BE2C (cell line): ENCODE measurements at regions not wholly inside any gene's neighbourhood (a gene's known extent, or its start where the extent isn't known, plus 50 kb on each side); places are given as distances from the start of the nearest gene placed in this dataset.

Source experiments
- DNase-seq: peaks from one replicate; pipeline ENCODE4 v3.0.0-alpha.2; 2020
- H3K27me3 ChIP-seq: fragments of 250-450 bp; sonication (Bioruptor Pico); 2 replicates; pipeline ENCODE4 v1.5.1; 2020; ENCODE audit warnings: mild to moderate bottlenecking
- H3K36me3 ChIP-seq: fragments of 250-450 bp; sonication (Bioruptor Pico); 2 replicates; pipeline ENCODE4 v1.5.1; 2020; ENCODE audit warnings: mild to moderate bottlenecking
- H3K4me1 ChIP-seq: fragments of 250-450 bp; sonication (Bioruptor Pico); 2 replicates; pipeline ENCODE4 v1.5.1; 2020
- H3K4me3 ChIP-seq: 2 replicates; pipeline ENCODE4 v1.5.1; 2011; ENCODE audit warnings: low read depth, low read length
- H3K9me3 ChIP-seq: fragments of 250-450 bp; sonication (Bioruptor Pico); 2 replicates; pipeline ENCODE4 v1.5.1; 2020
- TF ChIP-seq, protein P1 (sequence below): IDR thresholded peaks from 2 replicates; pipeline ENCODE4 v1.5.1; 2012; ENCODE audit warnings: mild to moderate bottlenecking, low read depth, low read length

- TF ChIP-seq, protein P1, sequence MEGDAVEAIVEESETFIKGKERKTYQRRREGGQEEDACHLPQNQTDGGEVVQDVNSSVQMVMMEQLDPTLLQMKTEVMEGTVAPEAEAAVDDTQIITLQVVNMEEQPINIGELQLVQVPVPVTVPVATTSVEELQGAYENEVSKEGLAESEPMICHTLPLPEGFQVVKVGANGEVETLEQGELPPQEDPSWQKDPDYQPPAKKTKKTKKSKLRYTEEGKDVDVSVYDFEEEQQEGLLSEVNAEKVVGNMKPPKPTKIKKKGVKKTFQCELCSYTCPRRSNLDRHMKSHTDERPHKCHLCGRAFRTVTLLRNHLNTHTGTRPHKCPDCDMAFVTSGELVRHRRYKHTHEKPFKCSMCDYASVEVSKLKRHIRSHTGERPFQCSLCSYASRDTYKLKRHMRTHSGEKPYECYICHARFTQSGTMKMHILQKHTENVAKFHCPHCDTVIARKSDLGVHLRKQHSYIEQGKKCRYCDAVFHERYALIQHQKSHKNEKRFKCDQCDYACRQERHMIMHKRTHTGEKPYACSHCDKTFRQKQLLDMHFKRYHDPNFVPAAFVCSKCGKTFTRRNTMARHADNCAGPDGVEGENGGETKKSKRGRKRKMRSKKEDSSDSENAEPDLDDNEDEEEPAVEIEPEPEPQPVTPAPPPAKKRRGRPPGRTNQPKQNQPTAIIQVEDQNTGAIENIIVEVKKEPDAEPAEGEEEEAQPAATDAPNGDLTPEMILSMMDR = no peak
- H3K9me3 ChIP-seq = no peaks in the 10 kb centered on the region
- H3K36me3 ChIP-seq = no peaks in the 10 kb centered on the region
- H3K4me1 ChIP-seq = no peaks in the 10 kb centered on the region
- no peaks in the 10 kb centered on the region for H3K27me3 ChIP-seq
- no peak for DNase-seq
- no peak overlapping the region for H3K4me3 ChIP-seq
Observed at GRCh38 chr12:107631715-107632114, 53.9 kb upstream of the PWP1 start.

DNA sequence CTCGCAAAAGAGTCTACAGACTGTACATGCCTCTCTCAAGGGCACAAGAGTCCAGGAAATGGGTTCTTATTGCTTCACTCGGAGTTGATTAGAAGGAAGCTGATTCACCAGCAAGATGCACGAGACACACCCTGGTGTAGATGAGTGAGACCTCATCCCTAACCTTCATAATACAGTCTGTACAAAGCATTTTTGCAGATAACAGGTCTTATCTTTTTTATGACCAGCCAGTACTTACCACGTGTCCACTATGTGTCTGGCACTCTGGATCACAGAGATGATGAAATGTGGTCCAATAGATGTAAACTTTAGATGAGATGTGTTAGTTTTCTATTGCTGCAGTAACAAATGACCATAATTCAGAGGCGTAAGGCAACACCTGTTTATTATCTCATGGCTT is 53.4 kb upstream of the PWP1 start:
- no peaks in the 10 kb centered on the region for H3K9me3 ChIP-seq
- H3K4me3 ChIP-seq = no peak overlapping the region
- no peaks in the 10 kb centered on the region for H3K4me1 ChIP-seq
- TF ChIP-seq, protein P1 = no peak
- no peaks in the 10 kb centered on the region for H3K36me3 ChIP-seq
- DNase-seq = no peak
- H3K27me3 ChIP-seq = no peaks in the 10 kb centered on the region

DNA sequence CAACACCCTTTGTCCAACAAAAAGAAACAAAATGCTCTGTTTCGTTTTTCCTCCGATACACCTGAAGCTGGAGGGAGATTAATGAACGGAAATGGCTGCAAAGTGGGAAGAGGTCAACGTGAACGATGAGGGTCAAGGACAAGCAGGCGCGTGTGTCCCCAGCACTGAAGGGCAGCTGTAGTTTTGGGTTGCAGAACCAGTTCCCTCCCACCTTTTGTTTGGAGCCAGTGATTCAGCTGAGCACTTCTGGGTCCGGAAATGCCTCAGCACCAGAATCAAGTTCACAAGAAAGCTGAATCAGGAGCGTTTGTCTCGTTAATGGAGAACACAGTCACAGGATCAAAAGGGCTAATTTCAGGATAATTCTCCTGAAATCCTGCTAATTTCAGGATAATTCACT is 51.1 kb upstream of the PWP1 start:
- TF ChIP-seq, protein P1 = no peak
- no peak for DNase-seq

DNA sequence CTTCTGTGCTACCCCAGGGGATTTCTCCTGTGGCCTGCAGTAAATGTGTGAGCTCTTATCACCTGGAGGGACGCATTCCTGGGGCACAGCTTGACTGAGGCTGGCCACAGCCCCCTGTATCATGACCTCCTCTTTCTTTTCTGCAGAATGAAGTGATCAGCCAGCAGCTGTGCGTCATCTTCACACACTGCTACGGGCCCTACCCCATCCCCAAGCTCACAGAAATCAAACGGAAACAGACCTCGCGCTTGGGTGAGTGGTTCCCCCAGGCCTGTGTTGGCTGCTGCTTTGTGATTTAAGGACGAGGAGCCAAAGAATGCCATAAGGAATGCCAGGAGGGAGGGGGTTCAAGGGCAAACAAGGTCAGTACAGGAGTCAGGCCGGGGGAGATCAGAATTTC is 50.5 kb upstream of the PWP1 start:
- no peaks in the 10 kb centered on the region for H3K4me1 ChIP-seq
- TF ChIP-seq, protein P1 = no peak
- H3K4me3 ChIP-seq = no peak overlapping the region

More for the DNA sequence above, 51.1 kb upstream of the PWP1 start:
- Histone ChIP-seq H3K4me1 (no peaks in the 10 kb centered on the region), H3K4me3 (no peak overlapping the region), H3K9me3 (no peaks in the 10 kb centered on the region), H3K27me3 (no peaks in the 10 kb centered on the region), H3K36me3 (no peaks in the 10 kb centered on the region)

More for the DNA sequence above, 50.5 kb upstream of the PWP1 start:
- no peaks in the 10 kb centered on the region for H3K27me3 ChIP-seq
- no peak for DNase-seq
- H3K36me3 ChIP-seq = no peaks in the 10 kb centered on the region
- H3K9me3 ChIP-seq = no peaks in the 10 kb centered on the region
